B cell (primary cell): ENCODE measurements at regions not wholly inside any gene's neighbourhood (a gene's known extent, or its start where the extent isn't known, plus 50 kb on each side); places are given as distances from the start of the nearest gene placed in this dataset.

Experiments used
- ATAC-seq: fragments of 200-7000 bp; cut with Tn5 transposase; one replicate; pipeline ENCODE4 v1.10.0; 2021; ENCODE audit warnings: low read depth, mild to moderate bottlenecking, moderate number of reproducible peaks, moderate library complexity
- CTCF ChIA-PET: fragments of 350-600 bp; sonication (Branson Sonifier 250); formaldehyde crosslinking; loops from one replicate; lab custom pipeline; 2021; ENCODE audit warnings: antibody characterized with exemption, inconsistent platforms; lab: Charles Lee
- POLR2A ChIA-PET: fragments of 350-600 bp; sonication (Branson Sonifier 250); formaldehyde crosslinking; loops from one replicate; lab custom pipeline; 2021; ENCODE audit warnings: antibody characterized with exemption; lab: Charles Lee
- DNase-seq: peaks from one replicate; pipeline ENCODE4 v3.0.0; 2013
- H2AFZ ChIP-seq: 2 replicates; pipeline ENCODE4 v1.6.1; 2012; ENCODE audit warnings: mild to moderate bottlenecking, low read depth, low read length; ENCODE audit not compliant: insufficient read depth, poor library complexity, severe bottlenecking
- H3K27ac ChIP-seq, 2 donors: 1 replicate in 1 of 2; 2 replicates in 1 of 2; pipeline ENCODE4 v1.5.1; 2012 to 2013; ENCODE audit warnings: low read length in 2 of 2, mild to moderate bottlenecking in 2 of 2, moderate library complexity in 1 of 2
- H3K27me3 ChIP-seq, 4 experiments: fragments of 200-600 bp in 1 of 4; sonication (generic) in 1 of 4; replicated peaks in 1 of 4; 1 replicate in 2 of 4; 2 replicates in 2 of 4; pipeline versions ENCODE4 v1.6.1 to v1.7.0; 2013 to 2016; ENCODE audit warnings: low read length in 3 of 4, mild to moderate bottlenecking in 2 of 4, mixed read lengths in 1 of 4, moderate library complexity in 1 of 4; ENCODE audit not compliant: insufficient read depth in 4 of 4, control insufficient read depth in 3 of 4; ENCODE audit errors: control extremely low read depth in 1 of 4
- H3K36me3 ChIP-seq, 2 experiments: replicated peaks in 1 of 2; 1 replicate in 1 of 2; 2 replicates in 1 of 2; pipeline versions ENCODE4 v1.6.1 to v1.7.1; 2013; ENCODE audit warnings: low read length in 1 of 2; ENCODE audit not compliant: insufficient read depth in 2 of 2, control insufficient read depth in 1 of 2; ENCODE audit errors: control extremely low read depth in 1 of 2, extremely low read depth in 1 of 2
- H3K4me1 ChIP-seq, 2 donors: fragments of 200-600 bp in 1 of 2; sonication (generic) in 1 of 2; 1 replicate in 1 of 2; 2 replicates in 1 of 2; pipeline versions ENCODE4 v1.5.1 to v1.6.1; 2013 to 2017; ENCODE audit warnings: low read length in 2 of 2; ENCODE audit not compliant: control insufficient read depth in 2 of 2, insufficient read depth in 2 of 2
- H3K4me2 ChIP-seq: replicated peaks from 2 replicates; pipeline ENCODE3; 2012; ENCODE audit warnings: mild to moderate bottlenecking, low read depth, low read length; ENCODE audit not compliant: poor library complexity, severe bottlenecking
- H3K4me3 ChIP-seq, 5 experiments: fragments of 200-600 bp in 1 of 5; sonication (generic) in 1 of 5; 1 replicate in 3 of 5; 2 replicates in 2 of 5; pipeline versions ENCODE4 v1.5.1 to v1.7.0; 2011 to 2016; ENCODE audit warnings: low read length in 4 of 5, mild to moderate bottlenecking in 4 of 5, low read depth in 2 of 5, control low read depth in 1 of 5, moderate library complexity in 1 of 5; ENCODE audit not compliant: insufficient read depth in 1 of 5; ENCODE audit errors: control extremely low read depth in 1 of 5, extremely low read depth in 1 of 5
- H3K79me2 ChIP-seq: fragments of 200-600 bp; sonication (generic); one replicate; pipeline ENCODE4 v1.6.0; 2016; ENCODE audit warnings: low read length; ENCODE audit not compliant: control insufficient read depth, insufficient read depth
- H3K9ac ChIP-seq: fragments of 200-600 bp; sonication (generic); 2 replicates; pipeline ENCODE4 v1.6.1; 2017; ENCODE audit warnings: mild to moderate bottlenecking, low read length, moderate library complexity
- H3K9me3 ChIP-seq, 3 donors: one replicate each; pipeline versions ENCODE4 v1.6.1 to v1.7.1; 2013; ENCODE audit warnings: low read length in 2 of 3; ENCODE audit not compliant: control insufficient read depth in 2 of 3, insufficient read depth in 1 of 3; ENCODE audit errors: control extremely low read depth in 1 of 3
- H4K20me1 ChIP-seq: 2 replicates; pipeline ENCODE4 v1.6.0; 2012; ENCODE audit warnings: mild to moderate bottlenecking, low read length; ENCODE audit not compliant: insufficient read depth, control insufficient read depth, poor library complexity, severe bottlenecking
- H3K27ac Mint-ChIP-seq: one replicate; pipeline ENCODE4 v1.8.0; 2021; ENCODE audit warnings: mixed read lengths
- H3K27me3 Mint-ChIP-seq: one replicate; pipeline ENCODE4 v1.8.0; 2021; ENCODE audit warnings: mixed read lengths
- H3K4me1 Mint-ChIP-seq: one replicate; pipeline ENCODE4 v1.8.0; 2021; ENCODE audit warnings: mixed read lengths
- H3K4me3 Mint-ChIP-seq: one replicate; pipeline ENCODE4 v1.8.0; 2021; ENCODE audit warnings: mixed read lengths
- H3K9me3 Mint-ChIP-seq: one replicate; pipeline ENCODE4 v1.8.0; 2022; ENCODE audit warnings: mixed read lengths; ENCODE audit not compliant: insufficient read depth
- EZH2 ChIP-seq: IDR thresholded peaks from 2 replicates; pipeline ENCODE4 v1.6.1; 2012; ENCODE audit warnings: borderline replicate concordance, low read depth, mild to moderate bottlenecking, moderate library complexity, low read length; ENCODE audit not compliant: insufficient read depth, poor library complexity, severe bottlenecking
- WGBS: methylation state at CpG from one replicate; pipeline ENCODE4 v1.1.5; 2013; ENCODE audit warnings: missing lambda C conversion rate; ENCODE audit not compliant: insufficient coverage; 5-methylcytosine and 5-hydroxymethylcytosine counted together
- intact Hi-C: fragments of 100-400 bp; cut with micrococcal nuclease; formaldehyde crosslinking; loops from one replicate; pipeline ENCODE4 v1.10.0; 2022
- TF ChIP-seq, protein P1 (sequence below): fragments of 200-600 bp; IDR thresholded peaks from one replicate; pipeline ENCODE4 v1.8.0; 2022; ENCODE audit warnings: antibody characterized with exemption, mild to moderate bottlenecking

DNA sequence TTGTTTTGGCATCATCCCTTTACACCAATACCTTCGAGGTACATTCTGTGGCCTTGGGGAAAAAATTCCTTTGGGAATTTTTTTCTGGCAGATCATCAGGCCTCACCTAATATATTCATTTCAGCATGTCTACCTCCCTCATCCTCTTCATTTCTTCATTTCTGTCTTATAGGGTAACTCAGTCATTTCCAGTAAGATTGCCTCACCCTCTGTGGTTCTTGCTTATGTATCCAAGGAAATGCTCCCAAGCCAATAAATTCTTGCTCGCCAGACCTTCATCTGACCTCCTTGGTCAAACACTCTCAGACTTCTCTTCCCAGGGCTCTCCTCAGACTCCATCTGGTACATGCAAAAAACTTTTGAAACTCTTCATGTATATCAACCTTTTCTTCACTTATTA, 265.6 kb downstream of the TMX3 start:
- WGBS: 100% methylated on average over 1 of the region's 2 CpGs
- Mint-ChIP-seq H3K27me3 (no peaks in the 10 kb centered on the region), H3K9me3 (no peaks in the 10 kb centered on the region), H3K4me3 (no peak overlapping the region), H3K4me1 (no peaks in the 10 kb centered on the region), H3K27ac (no peak overlapping the region)
- Histone ChIP-seq H3K9me3 (no peaks in the 10 kb centered on the region), H3K27ac (no peak overlapping the region), H2AFZ (no peak overlapping the region), H3K4me1 (no peaks in the 10 kb centered on the region), H3K27me3 (no peaks in the 10 kb centered on the region), H3K4me3 (no peak overlapping the region), H4K20me1 (no peaks in the 10 kb centered on the region), H3K9ac (no peak overlapping the region), H3K36me3 (no peaks in the 10 kb centered on the region), H3K79me2 (no peaks in the 10 kb centered on the region), H3K4me2 (no peak overlapping the region)
- DNase-seq (no peak), ATAC-seq (no peak)
- ChIA-PET CTCF (no interaction called here), POLR2A (no interaction called here)
- intact Hi-C loops: no loop called here
- TF ChIP-seq, protein P1, sequence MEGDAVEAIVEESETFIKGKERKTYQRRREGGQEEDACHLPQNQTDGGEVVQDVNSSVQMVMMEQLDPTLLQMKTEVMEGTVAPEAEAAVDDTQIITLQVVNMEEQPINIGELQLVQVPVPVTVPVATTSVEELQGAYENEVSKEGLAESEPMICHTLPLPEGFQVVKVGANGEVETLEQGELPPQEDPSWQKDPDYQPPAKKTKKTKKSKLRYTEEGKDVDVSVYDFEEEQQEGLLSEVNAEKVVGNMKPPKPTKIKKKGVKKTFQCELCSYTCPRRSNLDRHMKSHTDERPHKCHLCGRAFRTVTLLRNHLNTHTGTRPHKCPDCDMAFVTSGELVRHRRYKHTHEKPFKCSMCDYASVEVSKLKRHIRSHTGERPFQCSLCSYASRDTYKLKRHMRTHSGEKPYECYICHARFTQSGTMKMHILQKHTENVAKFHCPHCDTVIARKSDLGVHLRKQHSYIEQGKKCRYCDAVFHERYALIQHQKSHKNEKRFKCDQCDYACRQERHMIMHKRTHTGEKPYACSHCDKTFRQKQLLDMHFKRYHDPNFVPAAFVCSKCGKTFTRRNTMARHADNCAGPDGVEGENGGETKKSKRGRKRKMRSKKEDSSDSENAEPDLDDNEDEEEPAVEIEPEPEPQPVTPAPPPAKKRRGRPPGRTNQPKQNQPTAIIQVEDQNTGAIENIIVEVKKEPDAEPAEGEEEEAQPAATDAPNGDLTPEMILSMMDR: no peak
- no peak for TF ChIP-seq EZH2

DNA sequence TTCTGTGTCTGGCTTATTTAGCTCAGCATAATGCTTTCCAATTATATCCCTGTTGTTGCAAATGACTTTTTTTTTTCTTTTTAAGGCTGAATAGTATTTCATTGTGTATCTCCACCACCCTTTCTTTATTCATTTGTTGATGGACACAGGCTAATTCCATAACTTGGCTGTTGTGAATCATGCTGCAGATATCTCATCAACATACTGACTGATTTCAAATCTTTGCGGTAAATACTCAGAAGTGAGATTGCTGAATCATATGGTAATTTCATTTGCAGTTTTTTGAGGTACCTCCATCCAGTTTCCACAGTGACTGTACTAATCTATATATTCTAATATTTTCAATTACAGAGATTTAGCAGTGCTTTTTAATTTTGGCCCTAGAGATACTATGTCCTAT, 266.2 kb downstream of the TMX3 start:
- Histone ChIP-seq H3K4me3 (no peak overlapping the region), H3K9ac (no peak overlapping the region), H2AFZ (no peak overlapping the region), H3K9me3 (no peaks in the 10 kb centered on the region), H3K27me3 (no peaks in the 10 kb centered on the region), H3K4me2 (no peak overlapping the region), H3K4me1 (no peaks in the 10 kb centered on the region), H4K20me1 (no peaks in the 10 kb centered on the region), H3K79me2 (no peaks in the 10 kb centered on the region), H3K36me3 (no peaks in the 10 kb centered on the region), H3K27ac (no peak overlapping the region)
- ATAC-seq (no peak), DNase-seq (no peak)
- no CpG with 5 or more reads among the region's 1 CpG for WGBS
- Mint-ChIP-seq H3K4me3 (no peak overlapping the region), H3K4me1 (no peaks in the 10 kb centered on the region), H3K9me3 (no peaks in the 10 kb centered on the region), H3K27ac (no peak overlapping the region), H3K27me3 (no peaks in the 10 kb centered on the region)
- intact Hi-C loops: no loop called here
- CTCF ChIA-PET: no interaction called here
- POLR2A ChIA-PET: no interaction called here
- TF ChIP-seq, protein P1: no peak
- no peak for TF ChIP-seq EZH2
